ENCODE measurements at regions not wholly inside any gene's neighbourhood (a gene's known extent, or its start where the extent isn't known, plus 50 kb on each side); places are given as distances from the start of the nearest gene placed in this dataset.

GRCh38 chr1:239437822-239438221, 51.5 kb downstream of the CHRM3 start:
- CTCF ChIA-PET, result no interaction called here
- H3K9me3 Mint-ChIP-seq, result peaks cover 4% of the 10 kb centered on the region; the same call in 1 of the 2 replicates
- DNase-seq (ENCODE audit: low spot score), result no peak
- no peak overlapping the region for H3K4me3 Mint-ChIP-seq
- POLR2A ChIA-PET, result interaction anchor here (0.5 kb wide), 2 partner anchors 129 to 181 kb away, joined by 3 to 8 read pairs; no protein-coding TSS in a partner anchor
- H3K27me3 Mint-ChIP-seq (ENCODE audit: low read depth), result no peaks in the 10 kb centered on the region
- H3K4me1 Mint-ChIP-seq, result no peaks in the 10 kb centered on the region
- ATAC-seq, result no peak
- no peaks in the 10 kb centered on the region for H3K36me3 Mint-ChIP-seq
- TF ChIP-seq, protein P1, sequence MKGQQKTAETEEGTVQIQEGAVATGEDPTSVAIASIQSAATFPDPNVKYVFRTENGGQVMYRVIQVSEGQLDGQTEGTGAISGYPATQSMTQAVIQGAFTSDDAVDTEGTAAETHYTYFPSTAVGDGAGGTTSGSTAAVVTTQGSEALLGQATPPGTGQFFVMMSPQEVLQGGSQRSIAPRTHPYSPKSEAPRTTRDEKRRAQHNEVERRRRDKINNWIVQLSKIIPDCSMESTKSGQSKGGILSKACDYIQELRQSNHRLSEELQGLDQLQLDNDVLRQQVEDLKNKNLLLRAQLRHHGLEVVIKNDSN (CRISPR knock-in tag; IDR thresholded peaks at IDR 0.05), result no peak
- TF ChIP-seq FOXJ3 (CRISPR knock-in tag; IDR thresholded peaks at IDR 0.05; ENCODE audit: borderline replicate concordance) (no peak), NFYB (CRISPR knock-in tag; conservative IDR thresholded peaks at IDR 0.05; ENCODE audit: low read depth) (no peak), E2F4 (CRISPR knock-in tag; IDR thresholded peaks at IDR 0.05; ENCODE audit: borderline replicate concordance, low read depth) (no peak), ELF4 (CRISPR knock-in tag; IDR thresholded peaks at IDR 0.05; ENCODE audit: low read depth) (no peak), FOXK1 (CRISPR knock-in tag; IDR thresholded peaks at IDR 0.05) (no peak), ZNF317 (CRISPR knock-in tag; IDR thresholded peaks at IDR 0.05; ENCODE audit: borderline replicate concordance, low read depth) (no peak), TP53 (CRISPR knock-in tag; IDR thresholded peaks at IDR 0.05) (no peak), ATF3 (CRISPR knock-in tag; conservative IDR thresholded peaks at IDR 0.05) (no peak), ZNF396 (CRISPR knock-in tag; IDR thresholded peaks at IDR 0.05; ENCODE audit: borderline replicate concordance) (no peak), SOX15 (CRISPR knock-in tag; IDR thresholded peaks at IDR 0.05) (no peak), FOXP1 (CRISPR knock-in tag; IDR thresholded peaks at IDR 0.05; ENCODE audit: borderline replicate concordance) (no peak)
- TF ChIP-seq, protein P2, sequence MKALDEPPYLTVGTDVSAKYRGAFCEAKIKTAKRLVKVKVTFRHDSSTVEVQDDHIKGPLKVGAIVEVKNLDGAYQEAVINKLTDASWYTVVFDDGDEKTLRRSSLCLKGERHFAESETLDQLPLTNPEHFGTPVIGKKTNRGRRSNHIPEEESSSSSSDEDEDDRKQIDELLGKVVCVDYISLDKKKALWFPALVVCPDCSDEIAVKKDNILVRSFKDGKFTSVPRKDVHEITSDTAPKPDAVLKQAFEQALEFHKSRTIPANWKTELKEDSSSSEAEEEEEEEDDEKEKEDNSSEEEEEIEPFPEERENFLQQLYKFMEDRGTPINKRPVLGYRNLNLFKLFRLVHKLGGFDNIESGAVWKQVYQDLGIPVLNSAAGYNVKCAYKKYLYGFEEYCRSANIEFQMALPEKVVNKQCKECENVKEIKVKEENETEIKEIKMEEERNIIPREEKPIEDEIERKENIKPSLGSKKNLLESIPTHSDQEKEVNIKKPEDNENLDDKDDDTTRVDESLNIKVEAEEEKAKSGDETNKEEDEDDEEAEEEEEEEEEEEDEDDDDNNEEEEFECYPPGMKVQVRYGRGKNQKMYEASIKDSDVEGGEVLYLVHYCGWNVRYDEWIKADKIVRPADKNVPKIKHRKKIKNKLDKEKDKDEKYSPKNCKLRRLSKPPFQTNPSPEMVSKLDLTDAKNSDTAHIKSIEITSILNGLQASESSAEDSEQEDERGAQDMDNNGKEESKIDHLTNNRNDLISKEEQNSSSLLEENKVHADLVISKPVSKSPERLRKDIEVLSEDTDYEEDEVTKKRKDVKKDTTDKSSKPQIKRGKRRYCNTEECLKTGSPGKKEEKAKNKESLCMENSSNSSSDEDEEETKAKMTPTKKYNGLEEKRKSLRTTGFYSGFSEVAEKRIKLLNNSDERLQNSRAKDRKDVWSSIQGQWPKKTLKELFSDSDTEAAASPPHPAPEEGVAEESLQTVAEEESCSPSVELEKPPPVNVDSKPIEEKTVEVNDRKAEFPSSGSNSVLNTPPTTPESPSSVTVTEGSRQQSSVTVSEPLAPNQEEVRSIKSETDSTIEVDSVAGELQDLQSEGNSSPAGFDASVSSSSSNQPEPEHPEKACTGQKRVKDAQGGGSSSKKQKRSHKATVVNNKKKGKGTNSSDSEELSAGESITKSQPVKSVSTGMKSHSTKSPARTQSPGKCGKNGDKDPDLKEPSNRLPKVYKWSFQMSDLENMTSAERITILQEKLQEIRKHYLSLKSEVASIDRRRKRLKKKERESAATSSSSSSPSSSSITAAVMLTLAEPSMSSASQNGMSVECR (CRISPR knock-in tag; IDR thresholded peaks at IDR 0.05; ENCODE audit: borderline replicate concordance), result no peak
- TF ChIP-seq, protein P3, sequence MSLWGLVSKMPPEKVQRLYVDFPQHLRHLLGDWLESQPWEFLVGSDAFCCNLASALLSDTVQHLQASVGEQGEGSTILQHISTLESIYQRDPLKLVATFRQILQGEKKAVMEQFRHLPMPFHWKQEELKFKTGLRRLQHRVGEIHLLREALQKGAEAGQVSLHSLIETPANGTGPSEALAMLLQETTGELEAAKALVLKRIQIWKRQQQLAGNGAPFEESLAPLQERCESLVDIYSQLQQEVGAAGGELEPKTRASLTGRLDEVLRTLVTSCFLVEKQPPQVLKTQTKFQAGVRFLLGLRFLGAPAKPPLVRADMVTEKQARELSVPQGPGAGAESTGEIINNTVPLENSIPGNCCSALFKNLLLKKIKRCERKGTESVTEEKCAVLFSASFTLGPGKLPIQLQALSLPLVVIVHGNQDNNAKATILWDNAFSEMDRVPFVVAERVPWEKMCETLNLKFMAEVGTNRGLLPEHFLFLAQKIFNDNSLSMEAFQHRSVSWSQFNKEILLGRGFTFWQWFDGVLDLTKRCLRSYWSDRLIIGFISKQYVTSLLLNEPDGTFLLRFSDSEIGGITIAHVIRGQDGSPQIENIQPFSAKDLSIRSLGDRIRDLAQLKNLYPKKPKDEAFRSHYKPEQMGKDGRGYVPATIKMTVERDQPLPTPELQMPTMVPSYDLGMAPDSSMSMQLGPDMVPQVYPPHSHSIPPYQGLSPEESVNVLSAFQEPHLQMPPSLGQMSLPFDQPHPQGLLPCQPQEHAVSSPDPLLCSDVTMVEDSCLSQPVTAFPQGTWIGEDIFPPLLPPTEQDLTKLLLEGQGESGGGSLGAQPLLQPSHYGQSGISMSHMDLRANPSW (CRISPR knock-in tag; conservative IDR thresholded peaks at IDR 0.05; ENCODE audit: low read depth), result no peak
- TF ChIP-seq, protein P4, sequence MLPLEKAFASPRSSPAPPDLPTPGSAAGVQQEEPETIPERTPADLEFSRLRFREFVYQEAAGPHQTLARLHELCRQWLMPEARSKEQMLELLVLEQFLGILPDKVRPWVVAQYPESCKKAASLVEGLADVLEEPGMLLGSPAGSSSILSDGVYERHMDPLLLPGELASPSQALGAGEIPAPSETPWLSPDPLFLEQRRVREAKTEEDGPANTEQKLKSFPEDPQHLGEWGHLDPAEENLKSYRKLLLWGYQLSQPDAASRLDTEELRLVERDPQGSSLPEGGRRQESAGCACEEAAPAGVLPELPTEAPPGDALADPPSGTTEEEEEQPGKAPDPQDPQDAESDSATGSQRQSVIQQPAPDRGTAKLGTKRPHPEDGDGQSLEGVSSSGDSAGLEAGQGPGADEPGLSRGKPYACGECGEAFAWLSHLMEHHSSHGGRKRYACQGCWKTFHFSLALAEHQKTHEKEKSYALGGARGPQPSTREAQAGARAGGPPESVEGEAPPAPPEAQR (CRISPR knock-in tag; IDR thresholded peaks at IDR 0.05), result no peak
- no peak overlapping the region for H3K27ac Mint-ChIP-seq

Data from WTC11 (cell line).